ENCODE measurements at regions not wholly inside any gene's neighbourhood (a gene's known extent, or its start where the extent isn't known, plus 50 kb on each side); places are given as distances from the start of the nearest gene placed in this dataset.

DNA sequence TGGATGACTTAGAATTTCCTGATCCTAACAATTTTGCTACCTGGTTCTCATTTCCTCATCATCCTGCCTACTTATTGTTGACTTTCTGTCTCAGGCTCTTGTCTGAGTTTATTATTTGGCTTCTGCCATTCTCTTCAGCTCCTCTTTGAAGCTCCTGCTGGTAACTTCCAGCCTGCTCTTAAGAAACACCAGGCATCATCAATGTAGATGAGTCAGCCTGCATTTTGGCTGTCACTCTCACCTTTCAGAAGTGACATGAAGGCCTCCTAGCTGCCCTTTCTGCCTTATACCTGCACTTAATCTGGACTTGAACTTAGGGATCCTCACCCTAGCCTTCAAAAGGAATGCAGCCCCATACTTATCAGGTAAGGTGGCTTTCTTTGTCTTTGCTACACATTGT, 551.8 kb upstream of the ZNF608 start:
- no peak for DNase-seq

DNA sequence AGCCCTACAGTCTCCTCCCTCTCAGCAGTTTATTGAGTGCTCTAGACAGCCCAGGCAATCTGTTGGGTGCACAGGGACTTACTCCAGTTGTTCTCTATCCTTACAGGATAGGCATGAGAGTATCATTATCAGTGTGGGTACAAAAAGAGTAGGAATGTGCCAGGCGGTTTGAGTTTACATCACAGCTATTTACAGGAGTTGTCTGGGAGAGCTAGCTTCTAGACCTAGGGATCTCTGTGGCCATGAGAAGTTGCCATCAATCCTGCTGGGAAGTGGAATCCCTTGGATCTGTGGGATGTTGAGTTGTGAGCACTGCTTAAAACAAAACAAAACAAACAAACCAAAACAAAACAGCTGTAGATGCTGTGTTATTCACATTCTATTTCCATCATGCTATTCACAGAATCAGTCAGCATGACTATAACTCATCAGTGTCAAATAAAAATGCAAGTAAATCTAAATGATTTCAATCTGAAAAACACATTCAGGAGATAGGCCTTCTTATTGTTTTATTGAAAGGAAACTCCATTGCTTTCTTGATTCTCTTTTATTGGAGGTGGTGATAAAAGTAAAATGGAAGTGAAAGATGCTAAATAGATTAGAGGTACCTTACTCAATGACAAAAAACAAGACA, 552.4 kb upstream of the ZNF608 start:
- no peak for DNase-seq

DNA sequence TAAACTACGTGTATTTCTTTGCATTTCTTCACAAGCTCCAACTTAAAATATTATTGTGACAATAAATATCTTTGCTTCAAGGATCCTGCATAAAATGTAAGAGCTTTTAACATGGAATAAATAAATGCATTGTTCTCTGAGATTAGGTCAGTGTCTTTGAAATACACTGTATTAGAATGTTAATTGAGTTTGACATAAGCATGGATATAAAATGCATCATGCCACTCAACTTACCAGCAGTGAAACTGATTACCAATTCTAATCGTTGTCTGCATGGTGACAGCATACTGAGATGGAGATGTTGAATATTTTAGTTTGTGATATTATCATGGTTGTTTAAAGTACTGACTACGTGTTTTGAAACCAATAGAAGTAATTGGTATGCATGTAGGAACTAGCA, 555.3 kb upstream of the ZNF608 start:
- no peak for DNase-seq

DNA sequence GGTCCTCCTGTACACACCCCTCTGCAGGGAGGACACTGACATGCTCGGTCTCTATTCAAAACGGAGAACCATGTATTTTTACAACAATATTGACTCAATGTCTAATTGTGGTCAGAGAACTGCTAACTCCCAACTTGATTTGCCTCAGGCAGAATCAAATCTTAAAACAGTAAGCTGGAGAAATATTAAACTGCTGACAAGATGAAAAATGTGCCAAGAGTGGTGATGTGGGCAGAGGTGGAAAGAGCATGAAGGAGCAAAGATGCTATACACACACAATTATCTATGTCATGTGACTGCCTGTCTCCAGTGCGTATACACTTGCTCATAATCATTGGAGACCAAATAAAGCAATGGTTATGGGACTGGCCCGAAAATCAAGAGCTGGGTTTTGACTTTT, 556.1 kb upstream of the ZNF608 start:
- no peak for DNase-seq

DNA sequence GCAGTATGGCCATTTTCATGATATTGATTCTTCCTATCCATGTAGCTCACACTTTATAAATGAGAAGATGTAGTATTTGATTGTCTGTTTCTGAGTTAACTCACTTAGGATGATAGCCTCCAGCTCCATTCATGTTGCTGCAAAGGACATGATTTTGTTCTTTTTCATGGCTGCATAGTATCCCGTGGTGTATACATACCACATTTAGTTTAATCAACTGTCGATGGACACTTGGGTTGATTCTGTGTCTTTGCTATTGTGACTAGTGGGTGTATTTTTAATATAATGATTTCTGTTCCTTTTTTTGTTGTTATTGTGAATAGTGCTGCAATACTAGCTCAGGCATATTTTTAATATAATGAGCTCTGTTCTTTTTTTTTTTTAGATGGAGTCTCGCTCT, 560.3 kb upstream of the ZNF608 start:
- DNase-seq: no peak

DNA sequence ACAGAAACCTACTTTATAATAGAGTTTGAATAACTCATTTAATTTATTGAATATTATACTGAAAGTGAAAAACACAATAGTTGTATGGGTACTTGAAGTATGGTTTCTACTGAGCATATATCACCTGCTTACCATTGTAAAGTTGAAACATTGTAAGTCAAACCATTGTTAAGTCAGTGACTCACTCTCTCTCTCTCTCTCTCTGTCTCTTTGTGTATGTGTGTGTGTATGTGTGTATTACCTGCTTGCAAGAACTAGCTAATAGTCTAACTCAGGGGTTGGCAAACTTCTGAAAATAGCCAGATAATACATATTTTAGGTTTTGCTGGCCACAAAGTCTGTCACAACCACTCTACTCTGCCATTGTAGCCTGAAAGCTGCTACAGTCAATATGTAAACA, 564.3 kb upstream of the ZNF608 start:
- peak; percentile 52 for DNase-seq

DNA sequence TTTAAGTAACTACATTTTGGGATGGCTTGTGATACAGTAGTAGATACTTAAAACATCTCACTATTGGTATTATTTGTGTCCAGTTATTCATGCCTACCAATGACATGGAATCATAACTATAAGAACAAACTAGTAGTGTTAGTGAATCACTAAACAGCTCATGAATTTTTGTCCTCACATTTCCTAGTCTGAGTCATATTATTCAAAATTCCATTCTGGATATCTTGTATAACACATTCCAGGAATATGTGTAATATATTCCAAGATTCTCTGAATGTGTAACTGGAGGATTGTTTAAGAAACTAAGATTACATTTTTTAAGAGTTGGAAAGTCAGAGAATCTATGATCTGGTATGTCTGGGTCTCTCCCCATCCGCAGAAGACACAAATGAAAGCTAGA, 565.3 kb upstream of the ZNF608 start:
- DNase-seq: peak; percentile 72

DNA sequence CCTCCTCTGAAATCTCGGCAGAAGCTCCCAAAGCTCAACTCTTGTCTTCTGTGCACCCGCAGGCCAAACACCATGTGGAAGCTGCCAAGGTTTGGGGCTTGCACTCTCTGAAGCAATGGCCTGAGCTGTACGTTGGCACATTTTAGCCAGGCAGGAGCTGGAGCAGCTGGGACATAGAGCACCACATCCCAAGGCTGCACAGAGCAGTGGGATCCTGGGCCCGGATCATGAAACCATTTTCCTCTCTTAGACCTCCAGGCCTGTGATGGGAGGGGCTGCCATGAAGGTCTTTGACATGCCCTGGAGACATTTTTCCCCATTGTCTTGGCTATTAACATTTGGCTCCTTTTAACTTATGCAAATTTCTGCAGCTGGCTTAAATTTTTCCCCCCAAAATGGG, 567.1 kb upstream of the ZNF608 start:
- no peak for DNase-seq

DNA sequence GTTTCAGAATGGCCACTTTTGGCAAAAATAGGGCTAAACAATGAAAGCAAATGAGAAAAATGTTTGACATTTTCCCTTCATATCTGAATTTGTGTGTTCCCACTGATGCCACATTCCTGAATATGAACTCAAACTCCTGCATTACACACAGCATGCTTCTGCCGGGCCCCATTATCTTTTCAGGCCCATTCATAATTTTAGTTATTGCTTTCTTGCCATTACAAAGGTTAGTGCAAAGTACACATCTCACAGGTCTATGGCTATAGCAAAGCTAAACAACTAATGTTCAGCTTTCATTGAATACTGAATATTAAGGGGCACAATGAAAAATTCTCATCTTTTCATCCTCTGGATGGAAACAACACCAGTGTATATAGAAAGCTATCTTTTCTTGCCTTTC, 568.9 kb upstream of the ZNF608 start:
- DNase-seq: no peak

DNA sequence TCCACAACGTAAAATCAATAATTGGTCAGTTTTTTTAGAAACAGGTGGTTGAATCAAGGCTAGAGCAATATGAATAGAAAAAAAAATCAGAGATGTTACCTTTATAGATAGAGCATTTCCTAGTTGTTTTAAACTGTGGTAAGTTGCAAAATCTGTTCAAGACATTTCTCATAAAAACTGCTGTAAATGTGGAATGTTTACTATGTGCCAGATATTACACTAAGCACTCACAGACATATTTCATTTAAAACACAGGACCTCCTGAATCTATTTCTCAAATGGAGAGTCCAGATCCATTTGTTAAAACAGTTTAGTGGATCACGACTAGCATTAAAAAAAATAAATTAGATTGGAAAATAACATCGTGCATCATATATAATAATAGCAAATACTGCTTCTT, 570.0 kb upstream of the ZNF608 start:
- DNase-seq: no peak

DNA sequence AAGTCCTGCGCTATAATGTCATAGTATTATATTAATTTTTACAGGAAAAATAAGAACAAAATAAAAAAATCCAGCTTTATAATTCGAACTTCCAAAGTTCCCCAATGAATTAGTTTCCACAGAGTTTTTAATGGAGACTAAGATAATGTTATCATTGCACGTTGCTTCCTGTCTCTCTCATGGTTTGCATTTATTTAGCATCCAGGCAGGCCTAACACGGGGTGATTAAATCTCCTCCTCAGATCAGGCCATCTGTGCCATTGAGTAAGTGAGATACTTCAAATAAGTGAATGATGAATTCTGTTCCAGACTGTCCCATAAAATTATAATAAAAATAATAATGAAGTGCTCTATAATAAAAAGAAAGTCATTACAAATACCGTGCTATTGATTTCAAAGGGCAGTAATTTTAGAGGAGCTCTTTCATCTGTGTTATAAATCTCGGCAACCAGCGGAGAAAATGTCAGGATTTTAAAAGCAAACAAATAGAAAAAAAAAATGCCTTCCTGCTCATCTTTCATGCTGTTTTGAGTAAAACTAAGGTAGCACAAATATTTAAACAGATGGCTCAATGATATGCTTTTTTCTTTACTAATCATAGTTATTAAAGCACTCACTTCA, 570.6 kb upstream of the ZNF608 start:
- DNase-seq: no peak

DNA sequence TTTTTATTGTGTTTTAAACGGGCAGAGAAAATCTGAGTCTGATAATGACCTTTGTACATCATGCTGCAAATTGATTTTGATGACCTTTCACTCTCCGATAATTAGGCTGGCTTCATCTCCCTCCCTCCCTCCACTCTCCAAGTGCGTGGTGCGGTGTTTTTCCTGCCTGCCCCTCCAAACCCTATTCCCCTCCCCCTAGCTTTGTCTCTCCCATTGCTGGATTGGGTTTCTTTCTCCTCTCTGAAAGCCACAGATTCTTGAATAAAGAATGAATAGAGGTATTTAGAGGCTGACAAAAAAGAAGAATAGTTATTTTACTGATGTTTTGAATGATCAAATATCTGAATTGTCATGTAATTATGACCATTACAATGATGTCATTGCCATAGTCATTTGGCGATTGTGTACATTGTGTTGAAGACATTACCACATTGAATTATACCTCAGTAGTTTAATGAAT, 571.1 kb upstream of the ZNF608 start:
- no peak for DNase-seq

DNA sequence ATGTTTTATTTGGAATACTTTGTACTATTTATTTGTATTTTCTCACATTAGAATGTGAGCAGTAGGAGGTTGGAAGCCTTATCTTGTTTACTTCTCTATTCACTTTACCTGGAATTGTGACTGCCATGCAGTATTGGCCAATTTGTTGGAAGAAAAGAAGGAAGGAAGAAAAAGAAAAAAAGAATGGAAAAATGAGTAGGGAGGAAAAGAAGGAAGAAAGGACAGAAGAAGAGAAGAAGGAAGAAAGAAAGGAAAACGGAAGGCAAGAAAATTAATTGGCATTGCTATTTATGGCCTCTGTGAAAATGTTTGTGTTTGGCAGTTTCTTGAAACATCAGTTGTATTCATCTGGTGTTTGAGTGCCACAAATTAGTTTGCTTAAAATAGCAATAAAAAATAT, 575.2 kb upstream of the ZNF608 start:
- no peak for DNase-seq

DNA sequence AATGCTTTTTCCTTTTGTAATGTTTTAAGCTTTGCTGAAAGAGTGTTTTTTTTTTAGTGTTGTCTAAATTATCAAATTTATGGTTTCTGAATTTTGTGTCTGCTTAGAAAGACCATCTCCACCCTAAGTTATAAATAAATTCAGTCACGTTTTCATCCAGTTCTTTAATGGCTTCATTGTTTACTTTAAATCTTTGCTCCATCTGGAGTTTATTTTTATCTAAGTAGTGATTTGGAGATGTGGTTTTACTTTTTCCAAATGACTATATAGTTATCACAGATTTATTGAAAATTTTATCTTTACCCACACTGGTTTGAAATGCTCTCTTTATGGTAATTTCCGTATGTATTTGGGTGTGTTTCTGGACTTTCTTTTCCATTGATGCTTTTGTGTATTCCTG, 577.2 kb upstream of the ZNF608 start:
- DNase-seq: no peak

DNA sequence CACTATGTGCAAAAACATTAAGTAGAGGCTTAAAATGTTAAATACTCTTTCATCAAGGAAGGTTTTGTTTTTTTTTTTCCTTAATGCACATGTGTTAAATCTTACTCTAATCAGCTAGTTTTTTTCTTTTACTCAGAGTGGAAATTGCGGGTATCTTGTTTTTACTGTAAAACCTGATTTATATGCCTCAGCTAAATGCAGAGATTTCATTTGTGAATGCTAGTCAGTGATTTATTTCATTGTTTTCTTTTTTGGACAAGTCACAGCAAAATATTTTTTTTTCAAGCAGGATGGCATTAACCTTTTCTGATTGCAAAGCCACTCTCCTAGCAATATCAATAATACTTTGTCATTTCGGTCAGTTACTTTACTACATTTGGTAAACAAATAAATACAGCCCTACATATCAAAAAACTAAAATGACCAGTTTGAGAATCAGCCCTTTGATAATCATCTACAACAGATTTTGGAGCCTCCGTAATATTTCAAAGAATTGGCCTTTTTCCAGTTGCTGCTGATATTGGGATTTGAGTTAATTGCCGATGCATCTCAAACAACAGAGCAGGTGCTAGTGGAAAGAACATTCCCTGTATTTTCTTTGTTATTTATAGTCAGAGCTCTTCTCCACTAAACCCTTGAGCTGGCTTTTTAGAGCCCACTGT, 579.2 kb upstream of the ZNF608 start:
- DNase-seq: no peak

DNA sequence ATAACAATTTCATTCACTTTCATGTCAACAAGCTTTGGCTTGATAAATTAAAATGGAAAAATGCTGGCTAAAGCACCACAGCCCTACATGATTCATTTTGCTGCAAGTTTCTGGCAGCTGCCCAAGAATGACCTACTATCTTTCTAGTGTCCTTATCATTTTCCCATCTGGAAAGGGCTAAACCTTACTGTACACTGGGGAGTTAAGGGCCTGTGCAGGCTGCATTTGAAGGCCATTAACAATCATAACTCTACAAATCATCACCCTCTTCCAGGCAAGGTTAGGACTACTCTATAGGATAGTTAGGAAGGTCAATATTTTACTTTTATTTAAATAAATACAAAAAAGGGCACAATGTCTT, 579.7 kb upstream of the ZNF608 start:
- peak; percentile 91 for DNase-seq

DNA sequence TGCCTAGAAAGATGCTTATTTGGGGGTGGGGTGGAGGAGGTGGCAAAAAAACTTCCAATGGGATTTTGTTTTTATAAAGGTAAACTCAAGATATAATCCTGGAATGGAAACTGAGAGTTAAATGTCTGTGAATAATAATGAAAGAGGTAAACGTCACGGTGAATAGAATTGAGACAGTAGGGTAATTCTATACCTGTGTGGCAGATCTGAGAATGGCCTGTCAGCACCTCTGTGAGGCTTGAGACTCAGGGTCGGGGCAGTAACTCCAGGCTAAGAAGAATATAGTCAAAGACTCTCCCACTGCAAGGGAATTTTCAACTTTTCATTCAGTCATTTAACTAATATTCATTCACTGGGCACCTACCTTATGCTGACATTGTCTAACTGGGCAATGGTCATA, 581.2 kb upstream of the ZNF608 start:
- DNase-seq: no peak

DNA sequence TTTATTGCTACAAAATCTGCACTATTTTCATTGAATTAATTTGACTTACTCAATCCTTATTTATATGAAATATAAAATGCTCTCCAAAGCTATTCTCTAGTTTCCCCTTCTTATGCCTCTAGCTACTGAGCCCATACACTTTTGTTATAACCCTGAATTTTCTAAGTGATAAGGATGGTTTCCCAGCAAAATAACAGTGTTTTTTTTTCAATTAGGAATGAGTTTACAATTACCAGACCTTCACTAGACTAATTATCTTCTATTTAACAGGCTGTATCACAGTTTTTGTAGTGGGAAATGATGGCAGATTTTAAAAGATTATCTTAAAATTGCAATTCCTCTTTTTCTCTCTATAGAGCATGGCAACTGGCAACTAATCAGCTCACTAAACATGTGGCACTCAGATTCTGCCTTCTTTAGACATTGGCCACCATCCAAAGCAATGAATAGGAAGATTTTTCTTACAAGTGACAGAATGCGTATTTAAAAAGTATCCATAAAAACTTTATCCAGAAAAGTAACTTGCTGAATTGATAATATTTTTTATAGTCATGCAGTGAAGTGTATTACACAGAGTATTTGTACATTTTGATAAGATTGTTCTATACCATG, 585.7 kb upstream of the ZNF608 start:
- no peak for DNase-seq

DNA sequence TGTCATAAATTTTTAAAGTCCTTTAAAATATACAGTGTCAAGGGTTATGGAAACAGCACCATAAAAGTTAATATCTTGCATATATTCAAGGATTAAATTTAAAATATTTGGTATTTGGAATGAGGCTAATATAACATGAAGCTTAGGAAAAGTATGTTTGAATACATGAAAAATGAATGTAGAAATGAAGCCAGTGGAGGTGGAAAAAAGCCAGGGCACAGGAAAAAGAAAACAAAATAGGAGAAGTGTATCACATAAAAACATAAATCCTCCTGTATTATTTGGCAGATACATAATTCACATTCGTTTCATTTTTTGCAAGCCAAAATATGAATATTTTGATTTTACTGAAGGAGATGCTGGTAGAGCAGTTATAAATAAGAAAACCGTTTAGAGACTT, 587.0 kb upstream of the ZNF608 start:
- DNase-seq: no peak

DNA sequence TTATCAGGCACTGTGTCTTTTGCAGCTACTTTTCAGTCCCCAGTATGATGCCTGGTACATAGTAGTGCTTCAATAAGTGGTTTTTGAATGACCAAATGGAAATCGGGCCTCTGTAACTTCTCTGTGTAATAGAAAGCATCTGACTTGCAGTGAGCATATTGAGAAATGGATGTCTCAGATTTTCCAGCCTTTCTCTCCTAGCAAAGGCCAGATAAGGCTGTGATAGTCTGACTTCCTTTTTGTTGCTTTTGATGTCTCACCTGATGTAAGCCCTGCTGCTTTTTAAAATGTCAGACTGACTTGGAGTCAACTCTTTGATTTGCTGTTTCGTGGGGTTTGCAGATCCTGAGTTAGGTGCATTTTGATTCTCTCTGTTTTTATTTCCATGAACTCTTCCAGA, 590.0 kb upstream of the ZNF608 start:
- no peak for DNase-seq

DNA sequence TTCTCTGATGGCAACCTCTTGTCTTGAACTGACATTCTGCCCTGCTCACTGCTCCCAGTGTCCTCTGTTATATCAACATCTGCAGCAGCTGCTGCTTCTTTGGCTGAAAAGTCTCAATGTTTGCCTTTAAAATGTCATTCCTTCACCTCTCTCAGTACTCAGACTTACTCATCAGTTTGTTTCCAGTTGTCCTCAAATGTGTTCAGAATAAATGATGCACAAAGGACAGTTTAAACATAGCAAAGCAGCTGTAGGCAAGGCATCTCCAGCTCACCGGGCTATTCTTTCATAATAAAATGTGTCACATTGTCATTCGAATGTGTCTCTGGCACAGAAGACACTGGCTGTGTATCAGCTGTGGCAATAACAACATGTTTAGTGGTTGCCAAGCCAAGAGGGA, 590.9 kb upstream of the ZNF608 start:
- DNase-seq: no peak

DNA sequence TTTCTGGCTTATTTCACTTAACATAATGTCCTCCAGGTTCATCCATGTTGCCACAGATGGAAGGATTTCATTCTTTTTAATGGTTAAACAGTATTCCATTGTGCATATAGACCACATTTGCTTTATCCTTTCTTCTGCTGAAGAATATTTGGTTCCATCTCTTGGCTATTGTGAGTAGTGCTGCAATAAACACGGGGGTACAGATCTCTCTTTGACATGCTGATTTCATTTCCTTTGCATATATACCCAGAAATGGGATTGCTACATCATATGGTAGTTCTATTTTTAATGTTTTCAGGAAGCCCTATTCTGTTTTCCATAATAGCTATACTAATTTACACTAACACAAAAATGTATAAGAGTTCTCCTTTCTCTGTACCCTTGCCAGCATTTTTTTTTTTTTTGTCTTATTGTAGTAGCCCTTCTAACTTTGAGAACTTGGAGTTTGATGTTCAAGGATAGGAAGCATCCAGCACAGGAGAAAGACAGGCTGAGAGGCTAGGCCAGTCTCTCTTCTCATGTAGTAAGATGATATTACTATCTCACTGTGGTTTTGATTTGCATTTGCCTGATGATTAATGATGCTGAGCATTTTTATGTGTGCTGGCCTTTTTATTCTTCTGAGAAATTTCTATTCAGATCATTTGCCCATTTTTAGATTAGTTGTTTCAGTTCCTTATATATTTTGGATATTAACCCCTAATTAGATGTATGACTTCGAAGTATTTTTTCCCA, 592.2 kb upstream of the ZNF608 start:
- peak; percentile 12 for DNase-seq

DNA sequence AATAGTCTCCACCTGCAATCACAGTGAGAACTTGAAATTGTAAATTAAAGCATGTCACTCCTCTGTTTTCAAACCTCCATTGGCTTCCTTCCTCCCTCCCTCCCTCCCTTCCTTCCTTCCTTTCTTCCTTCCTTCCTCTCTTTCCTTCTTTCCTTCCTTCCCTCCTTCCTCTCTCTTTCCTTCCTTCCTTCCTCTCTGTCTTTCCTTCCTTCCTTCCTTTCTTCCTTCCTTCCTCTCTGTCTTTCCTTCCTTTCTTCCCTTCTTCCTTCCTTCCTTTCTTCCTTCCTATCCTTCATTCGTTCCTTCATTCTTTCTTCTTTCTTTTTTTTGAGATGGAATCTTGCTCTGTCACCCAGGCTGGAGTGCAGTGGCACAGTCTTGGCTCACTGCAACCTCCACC, 595.0 kb upstream of the ZNF608 start:
- no peak for DNase-seq
